ENCODE measurements at regions not wholly inside any gene's neighbourhood (a gene's known extent, or its start where the extent isn't known, plus 50 kb on each side); places are given as distances from the start of the nearest gene placed in this dataset.

DNA sequence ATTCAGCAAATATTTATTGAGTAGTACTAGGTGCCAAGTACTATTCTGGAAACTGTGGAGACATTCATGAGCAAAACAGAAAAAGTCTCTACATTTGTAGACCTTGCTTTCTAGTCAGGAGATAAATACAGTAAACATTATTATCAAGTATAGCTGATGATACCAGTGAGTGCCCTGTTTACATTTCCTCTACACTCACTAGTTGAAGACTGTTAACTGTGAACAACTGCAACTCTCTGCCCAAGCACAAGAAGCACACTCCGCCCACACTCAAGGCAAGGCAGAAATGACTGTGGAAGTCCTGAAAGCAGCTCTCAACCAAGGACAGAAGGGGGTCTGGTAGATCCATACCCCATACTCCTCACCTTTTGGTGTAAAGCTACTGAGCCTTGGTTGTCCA is 837.0 kb downstream of the DIAPH3 start:
- DNase-seq = no peak

DNA sequence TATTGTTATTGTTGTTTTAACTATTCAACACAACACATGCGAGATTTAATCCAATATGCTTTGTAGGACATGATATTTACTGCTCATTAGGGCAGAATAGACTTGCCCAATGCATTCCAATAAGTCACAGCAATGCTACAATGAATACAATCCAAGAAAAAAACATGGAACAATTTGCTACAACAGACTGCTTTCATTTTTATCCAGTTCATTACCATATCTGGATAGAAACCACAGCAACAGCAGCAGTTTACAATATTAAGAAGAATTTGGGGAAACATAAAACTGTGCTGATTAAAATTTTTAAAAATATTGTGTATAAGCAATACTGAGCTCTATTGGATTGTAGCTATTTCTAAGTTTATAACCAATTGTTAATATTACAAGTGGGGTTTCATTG is 833.0 kb downstream of the DIAPH3 start:
- no peak for DNase-seq

DNA sequence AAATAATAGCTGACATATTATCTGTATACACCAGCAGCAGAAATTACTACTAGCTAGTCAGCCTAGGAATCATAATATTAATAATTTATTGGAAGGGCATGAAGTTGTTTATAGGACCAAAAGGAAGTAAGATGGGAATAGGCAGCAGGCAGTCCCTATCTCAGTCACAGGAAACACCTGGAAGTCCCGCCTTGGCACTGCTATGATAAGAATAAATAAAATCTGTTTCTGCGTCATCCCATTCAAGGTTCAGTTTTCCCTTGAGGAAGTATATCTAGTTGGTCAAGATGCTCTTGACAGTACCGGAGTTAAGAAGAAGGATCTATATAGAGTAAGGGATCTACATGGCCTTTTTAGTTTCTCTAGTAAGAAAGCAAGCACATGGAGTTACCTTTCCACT is 830.8 kb downstream of the DIAPH3 start:
- DNase-seq = no peak

DNA sequence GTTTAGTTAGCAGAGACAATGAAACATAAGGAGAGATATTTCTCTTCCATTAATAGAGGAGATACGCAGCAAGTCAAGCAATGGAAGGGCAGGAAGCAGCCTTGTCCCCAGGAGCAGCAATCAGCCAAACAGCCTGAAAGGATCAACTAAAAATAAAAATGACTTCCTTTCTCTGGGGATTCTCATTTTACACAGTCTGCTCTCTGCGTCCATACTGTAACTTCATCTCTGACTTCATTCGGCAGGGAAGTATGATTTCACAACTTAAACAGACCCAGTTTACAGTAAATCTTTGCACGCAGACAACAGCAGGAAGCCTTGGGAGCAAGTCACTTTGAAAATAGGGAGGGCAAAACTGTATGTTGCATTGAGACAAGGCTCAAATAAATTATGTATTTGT is 826.7 kb downstream of the DIAPH3 start:
- peak; percentile 39 for DNase-seq

DNA sequence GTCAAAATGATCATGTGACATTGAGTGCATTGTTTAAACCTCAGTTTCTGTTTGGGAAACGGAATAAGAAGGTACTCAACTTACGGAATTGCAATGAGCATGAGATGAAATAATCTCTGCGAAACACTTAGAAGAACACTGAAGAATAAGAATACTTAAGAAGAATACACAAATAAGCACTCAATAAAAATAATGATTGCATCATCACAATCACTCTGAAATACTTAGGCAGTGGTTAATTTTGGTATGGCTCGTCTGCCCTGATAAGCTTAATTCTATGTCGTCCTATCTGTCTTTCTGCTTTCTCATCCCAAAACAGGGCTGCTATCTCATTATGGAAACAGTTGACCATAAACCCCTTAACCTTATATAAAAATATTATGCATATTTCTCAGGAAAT is 823.6 kb downstream of the DIAPH3 start:
- DNase-seq = no peak

DNA sequence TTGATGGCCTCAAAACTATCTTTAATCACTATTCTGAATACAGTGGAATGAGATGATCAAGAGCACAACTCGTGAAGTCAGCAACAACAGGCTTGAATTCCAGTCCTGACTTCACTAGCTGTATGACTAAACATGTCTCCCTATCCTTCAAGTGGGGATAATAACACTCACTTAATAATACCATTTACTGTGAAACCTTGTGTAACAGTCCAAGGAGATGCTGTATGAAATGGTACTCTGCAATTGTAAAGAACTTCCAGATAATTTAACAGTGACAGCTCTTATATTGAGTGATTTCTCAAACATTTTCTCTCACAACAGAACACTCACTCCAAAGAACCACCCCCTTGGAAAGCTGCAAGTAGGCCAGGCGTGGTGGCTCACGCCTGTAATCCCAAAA is 823.1 kb downstream of the DIAPH3 start:
- no peak for DNase-seq

DNA sequence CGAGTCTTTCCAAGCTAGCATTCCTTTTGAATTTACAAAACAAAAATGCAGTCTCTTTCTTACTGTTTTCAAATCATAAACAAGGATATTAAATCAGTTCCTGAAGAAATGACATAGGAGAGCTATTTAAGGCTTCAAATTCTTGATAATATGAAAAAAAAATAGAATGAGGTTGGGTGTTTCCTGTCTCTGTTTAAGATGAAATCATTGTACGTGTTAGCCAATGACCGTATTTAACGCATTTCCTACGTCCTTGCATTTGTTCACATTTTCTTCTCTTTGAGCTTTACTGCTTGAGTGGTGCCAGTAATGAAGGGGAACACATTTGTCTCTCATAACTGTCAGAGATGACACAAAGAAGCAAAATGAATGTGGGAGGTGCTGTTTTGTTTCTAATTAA is 821.3 kb downstream of the DIAPH3 start:
- DNase-seq = no peak

DNA sequence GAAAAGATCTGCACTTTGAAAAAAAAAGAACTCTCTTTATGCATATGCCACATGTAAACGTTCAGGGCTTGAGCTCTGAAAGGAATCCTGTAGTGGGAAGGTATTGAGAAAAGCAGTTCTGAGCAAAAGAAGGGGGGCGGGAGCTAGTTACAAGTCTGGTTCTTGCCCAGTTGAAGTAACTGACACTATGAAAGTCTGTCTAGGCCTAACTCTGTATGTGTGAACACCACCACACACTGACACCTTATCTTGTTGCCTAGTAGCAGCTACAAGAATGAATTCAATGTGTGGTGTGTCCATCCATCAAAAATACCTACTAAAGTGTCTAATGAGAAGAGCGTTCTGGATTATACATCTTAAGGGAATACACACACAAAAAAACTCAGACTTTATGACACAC is 820.6 kb downstream of the DIAPH3 start:
- DNase-seq = no peak

DNA sequence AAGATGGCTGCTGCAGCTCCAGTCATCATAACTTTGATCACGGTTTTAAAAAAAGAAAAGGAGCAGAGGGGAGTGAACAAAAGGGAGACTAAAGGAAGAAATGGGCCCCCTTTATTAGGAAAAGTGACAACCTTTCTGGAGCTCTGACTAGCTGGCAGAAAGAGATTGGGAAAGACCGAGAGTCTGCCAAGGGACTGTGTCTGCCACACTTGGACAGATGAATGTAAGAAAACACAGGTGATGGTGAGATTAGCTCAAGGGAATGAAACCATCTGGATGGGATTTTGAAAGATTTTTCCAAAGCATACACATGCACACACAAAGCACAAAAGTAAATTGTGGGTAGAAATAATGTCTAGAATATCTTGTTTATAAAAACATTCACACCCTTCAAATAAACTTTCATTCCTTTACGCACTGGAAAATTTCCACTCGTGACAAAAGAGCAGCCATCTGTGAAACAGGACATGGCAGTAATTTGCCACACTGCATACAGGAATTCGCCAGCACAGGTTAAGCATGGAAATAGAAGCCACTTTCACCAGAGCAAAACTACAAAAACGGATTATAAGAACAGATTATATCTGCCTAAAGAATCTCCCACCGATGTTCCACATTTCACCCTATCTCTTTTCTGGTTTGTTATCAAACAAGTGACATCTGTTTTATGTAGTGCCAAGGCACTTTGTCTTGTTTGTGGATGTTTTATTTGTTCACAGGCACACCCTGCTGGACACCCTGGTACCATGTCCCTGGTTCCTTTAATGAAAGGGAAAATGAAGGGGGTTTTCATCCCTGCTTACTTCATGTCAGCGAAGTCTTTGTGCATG is 819.5 kb downstream of the DIAPH3 start:
- no peak for DNase-seq

DNA sequence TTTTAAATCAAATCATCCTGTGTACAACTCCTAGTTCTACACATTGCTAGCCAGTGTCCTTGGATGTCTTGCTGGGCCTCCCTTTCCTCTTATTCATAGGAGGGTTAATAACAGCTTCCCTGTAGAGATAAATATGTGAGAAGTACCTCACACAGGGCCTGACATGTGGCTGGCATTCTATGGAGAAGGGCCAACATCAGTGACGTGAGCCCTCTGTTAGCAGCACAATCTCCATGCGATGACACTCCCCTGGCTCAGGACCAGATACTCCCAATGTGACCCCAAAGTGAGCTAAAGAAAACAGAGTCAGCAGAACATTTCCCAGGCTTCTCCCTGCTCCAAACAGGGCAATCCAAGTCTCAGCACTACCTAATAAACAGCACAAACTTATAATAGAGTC is 818.4 kb downstream of the DIAPH3 start:
- DNase-seq = no peak

DNA sequence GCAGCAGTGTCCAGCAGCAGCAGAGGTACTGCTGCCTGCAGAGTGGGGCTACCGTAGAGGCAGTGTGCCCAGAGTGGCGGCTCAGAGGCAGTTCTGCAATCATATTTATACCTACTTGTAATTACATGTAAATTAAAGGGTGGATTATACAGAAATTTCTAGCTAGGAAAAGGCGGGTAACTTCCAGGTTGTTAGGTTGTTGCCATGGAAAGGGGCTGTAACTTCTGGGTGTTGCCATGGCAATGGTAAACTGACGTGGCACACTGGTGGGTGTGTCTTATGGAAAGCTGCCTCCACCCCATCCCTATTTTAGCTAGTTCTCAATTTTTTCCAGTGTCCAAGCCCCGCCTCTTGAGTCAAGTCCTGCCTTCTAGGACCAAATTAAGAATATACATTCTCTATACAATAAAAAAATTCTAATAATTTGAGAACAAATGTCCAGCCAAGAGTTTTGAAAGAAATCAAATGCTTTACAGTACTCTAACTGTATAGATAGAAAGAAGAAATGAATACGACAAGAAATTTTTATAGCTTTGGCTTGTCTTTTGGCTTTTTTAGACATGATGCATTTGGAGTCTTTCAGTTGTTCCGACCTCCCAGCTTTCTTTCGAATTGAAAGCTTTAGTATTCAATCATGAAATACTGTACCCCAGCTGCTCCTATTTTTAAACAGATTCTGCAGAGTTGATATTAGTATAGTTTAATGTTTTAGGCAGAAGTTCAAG is 816.6 kb downstream of the DIAPH3 start:
- no peak for DNase-seq

DNA sequence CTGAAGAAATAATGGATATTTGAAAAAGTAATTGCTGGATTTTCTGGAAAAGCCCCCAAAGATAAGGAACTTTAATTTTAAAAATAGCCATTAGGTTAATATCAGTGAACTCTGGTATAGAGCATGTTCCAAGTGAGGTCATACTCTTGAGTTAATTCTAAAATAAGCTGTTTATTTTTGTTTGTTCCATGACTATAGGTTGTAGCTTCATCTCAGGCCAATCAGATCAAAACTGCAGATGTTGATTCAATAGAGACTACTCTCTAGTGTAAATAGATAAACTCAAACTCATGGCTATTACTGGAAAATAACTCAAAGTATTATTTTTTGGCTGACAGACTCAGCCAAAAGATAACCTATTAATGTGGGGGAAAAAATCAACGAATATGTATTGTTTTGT is 815.1 kb downstream of the DIAPH3 start:
- DNase-seq = no peak

DNA sequence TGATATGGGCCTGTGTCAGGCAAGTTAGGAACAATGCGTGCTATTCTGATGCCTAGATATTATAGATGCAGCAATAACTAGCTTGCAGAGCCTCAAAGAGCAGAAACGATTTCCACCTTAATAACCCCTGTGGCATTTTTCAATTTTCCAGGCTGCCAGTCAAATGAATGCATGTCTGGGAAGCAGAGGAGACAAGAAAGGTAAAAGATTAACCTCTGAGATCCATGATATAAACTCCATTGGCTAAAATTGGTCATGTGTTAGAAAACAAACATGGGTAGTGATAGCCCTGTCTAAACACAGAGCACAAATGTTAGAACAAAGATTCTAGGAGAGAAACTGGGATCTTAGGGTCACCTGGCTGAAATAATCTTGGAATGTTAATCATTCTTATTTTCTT is 811.1 kb downstream of the DIAPH3 start:
- DNase-seq = no peak

DNA sequence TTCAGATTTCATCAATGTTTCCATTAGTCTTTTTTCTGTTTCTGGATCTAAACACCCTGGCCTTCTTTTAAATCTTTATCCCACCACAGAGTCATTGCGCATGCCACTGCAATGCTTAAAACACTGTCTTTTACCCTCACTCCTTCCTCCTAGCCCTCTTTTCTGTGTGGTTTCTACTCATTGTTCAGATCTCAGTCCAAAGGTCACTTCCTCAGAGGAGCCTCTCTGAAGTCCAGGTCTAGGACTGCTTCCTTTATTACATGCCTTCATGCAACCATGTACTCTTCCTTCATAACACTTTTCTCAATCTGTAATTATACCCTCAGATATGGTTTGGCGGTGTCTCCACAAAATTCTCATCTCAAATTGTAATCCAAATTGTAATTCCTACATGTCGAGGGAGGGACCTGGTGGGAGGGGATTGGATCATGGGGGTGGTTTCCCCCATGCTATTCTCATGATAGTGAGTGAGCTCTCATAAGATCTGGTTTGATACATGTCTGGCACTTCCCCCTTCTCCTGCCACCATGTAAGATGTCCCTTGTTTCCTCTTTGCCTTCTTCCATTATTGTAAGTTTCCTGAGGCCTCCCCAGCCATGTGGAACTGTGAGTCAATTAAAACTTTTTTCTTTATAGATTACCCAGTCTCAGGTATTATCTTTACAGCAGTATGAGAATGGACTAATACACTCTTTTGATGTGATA is 808.9 kb downstream of the DIAPH3 start:
- no peak for DNase-seq

DNA sequence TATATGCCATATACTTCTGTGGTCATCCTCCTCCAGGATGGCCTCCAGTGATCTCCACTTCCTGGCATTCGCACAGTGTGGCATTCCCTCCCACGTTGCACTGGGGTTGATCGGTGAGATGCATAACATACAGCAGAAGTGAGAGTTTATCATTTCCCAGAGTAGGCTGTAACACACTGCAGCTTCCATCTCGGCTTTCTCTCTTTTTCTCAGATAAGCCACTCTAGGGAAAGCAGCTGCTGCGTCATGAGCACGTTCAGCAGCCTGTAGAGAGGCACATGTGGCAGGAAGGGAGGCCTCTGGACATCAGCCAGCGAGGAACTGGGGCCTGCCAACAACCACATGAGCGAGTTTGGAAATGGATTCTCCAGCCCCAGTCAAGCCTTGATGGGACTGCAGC is 807.1 kb downstream of the DIAPH3 start:
- peak; percentile 46 for DNase-seq

DNA sequence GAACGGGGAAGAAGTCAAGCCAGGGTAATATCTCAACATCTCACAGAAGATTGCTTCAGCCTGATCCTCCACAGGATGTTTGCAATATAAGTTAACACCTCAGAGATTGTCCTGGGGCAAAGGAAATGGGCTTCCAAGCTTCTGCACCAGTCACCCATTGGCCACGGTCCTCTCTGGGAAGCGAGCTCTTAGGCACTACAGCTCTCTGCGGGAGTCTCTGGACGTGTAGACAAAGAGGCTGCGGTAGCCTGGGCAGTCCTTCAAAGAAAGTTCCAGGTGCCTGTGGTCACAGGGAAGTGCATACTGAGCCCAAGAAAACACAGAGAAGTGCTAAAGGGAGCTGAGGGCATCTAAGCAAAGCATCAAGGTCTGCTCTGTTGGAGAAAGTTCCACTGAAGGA is 805.7 kb downstream of the DIAPH3 start:
- no peak for DNase-seq

DNA sequence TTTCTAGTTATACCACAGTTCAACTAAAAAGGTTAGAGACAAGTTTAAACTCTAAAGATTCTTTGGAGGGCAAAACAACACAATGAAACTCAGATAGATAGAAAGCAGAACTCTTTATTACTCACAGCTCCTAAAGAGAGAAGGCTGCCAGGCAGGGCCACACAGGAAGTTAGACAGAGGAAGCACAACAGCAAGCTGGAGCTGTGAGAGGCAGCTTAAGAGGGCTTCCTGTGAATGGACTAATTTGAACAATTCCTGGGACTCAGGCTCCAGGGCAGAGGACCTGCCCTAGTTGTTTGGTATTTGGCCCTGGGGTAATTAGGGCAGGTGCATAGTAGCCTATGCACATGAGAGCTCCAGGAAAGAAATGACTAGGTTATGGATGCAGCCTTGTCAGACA is 803.6 kb downstream of the DIAPH3 start:
- no peak for DNase-seq

DNA sequence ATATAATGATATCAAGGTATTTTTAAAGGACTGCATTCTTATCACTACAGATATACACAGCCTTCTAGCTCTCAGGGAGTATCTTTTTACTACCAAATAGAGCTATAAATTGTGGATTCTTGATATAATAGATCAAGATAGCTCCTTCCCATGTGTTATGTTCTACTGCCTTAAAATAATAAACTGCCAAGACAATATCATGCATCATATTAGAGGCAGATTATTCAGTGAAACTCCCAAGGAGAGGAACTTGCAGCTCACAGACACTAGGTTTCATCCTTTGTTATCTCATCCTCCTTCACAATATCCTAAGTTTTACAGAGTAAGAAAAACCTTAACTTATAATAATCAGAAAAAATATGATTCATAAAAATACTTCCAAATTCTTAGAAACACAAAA is 802.8 kb downstream of the DIAPH3 start:
- DNase-seq = no peak

DNA sequence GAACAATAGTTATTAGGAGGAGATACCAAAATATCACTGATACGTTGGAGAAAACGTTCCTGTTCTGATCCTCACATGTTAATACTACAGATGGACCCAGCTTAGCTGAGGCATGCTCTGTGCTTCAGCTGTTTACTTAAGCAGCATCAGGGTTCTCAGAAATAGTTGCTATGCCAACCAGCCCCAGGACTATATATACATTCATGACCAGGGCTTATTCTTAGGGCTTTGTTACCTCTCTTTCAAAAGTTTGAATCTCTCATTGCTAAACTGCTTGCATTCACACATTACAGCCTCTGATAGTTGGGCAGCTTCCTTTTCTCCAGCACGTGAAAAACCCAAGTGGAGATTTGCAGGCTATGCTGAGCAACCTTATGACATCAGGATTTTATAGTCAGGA is 800.4 kb downstream of the DIAPH3 start:
- no peak for DNase-seq

DNA sequence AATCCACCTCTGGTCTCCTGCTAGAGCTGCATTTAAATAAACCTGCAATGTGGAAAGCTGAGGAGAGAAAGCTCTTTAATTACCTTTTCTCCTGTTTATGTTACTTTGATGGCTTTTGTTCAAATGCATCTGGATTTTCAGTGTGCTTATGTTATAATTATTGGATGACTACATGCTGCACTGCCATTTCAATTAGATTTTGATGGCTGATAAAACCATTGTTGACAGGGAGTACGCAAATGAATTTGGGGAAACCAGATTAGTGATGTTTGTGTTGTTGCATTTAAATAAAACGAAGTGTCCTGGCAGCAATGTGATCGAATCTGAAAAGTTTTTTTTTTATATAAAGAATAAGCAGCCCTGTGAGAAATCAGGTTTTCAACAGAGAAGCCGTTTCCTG is 799.8 kb downstream of the DIAPH3 start:
- DNase-seq = no peak

DNA sequence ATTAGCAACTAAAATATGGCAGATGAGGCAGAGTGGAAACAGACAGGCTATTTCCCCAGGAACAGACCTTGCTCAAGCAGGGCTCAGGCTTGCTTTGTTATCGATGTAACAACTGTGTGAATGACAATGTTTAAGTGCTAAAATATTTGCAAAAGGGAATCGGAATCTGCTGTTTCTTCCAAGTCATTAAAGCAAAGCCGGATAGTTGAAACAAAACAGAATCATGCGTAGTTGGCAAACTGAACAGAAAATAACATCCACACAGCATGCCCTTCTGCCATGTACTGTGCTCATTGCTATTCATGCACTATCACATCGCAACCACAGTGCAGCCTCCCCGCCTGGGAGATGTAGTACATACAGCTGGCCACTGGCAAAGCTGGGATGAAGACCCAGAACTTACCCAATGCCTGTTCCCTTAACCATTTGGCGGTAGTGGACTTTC is 799.1 kb downstream of the DIAPH3 start:
- DNase-seq = no peak

DNA sequence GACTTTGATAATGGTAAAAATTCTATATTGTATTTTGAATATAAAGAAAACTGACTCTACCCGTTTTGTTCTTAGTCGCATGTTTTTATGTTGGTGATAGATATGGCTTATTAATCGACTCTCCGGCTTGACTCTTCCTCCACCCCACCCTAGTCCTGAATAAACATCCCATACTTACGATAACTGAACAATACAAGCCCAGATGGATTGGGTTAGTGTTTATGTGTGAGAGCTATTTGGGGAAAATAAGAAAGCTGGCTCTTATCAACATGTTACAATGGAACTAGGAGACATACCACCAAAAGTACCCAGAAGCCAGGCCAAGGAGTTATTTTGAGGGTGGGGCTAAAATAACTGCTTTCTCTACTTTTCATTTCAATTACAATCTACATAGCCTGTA is 796.3 kb downstream of the DIAPH3 start:
- no peak for DNase-seq

DNA sequence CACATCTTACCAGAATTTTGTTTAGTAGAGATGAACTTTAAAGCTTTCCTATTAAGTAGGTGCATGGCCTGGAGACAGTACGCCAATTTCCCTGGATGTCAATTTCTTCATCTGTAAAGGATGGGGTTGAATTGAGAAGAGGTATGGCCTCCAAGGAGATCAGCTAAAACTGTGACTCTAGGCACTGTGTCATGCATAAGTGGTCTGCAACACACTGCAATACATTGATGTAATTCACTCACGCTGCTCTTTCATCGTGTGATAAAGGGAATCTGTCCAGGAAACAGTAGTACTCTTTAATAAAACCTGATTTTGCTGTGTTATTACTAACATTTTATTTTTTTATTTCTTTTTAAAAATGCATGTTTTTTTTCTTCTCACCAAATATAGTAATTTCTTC is 795.8 kb downstream of the DIAPH3 start:
- no peak for DNase-seq

DNA sequence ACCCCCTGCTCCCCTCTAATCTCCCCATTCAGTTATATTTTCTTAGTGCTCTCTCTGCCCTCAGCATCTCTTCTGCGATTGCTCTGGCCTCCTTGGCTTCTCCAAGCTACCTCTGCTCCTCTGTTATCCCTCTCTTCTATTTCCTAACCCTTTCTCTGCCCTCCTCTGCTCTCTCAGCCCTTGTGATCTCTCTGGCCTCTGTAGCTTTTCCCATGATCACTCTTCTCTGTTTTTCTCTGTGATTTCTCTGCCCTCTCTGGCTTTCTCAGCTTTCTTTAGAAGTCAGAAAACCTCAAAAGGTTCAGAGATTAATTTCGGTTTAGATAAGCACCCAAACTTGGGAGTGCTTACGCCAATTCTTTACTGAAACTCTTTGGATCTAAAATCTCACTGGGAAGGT is 795.0 kb downstream of the DIAPH3 start:
- no peak for DNase-seq

Data from hindlimb muscle (tissue), 1 donor.